Activated CD8-positive, alpha-beta T cell treated with anti-CD3 and anti-CD28 coated beads, Interleukin-2, amount 10 ng/mL, durations not matched to agents 7 days and 5 days (primary cell): ENCODE measurements at regions not wholly inside any gene's neighbourhood (a gene's known extent, or its start where the extent isn't known, plus 50 kb on each side); places are given as distances from the start of the nearest gene placed in this dataset.
"Not testable (repeated sequence)": the region's sequence is repeated elsewhere in the genome, so short reads cannot be mapped to it uniquely, and the experiment has no call there.

Experiments used
- ATAC-seq: fragments of 150-1000 bp; cut with Tn5 transposase; one replicate; pipeline ENCODE4 v1.10.0; 2021; ENCODE audit warnings: moderate library complexity
- CTCF ChIA-PET: fragments of 350-600 bp; sonication (Branson Sonifier 250); formaldehyde crosslinking; loops from one replicate; lab custom pipeline; 2021; ENCODE audit warnings: antibody characterized with exemption; lab: Charles Lee
- POLR2A ChIA-PET: fragments of 350-600 bp; sonication (Branson Sonifier 250); formaldehyde crosslinking; loops from one replicate; lab custom pipeline; 2021; ENCODE audit warnings: antibody characterized with exemption; lab: Charles Lee
- DNase-seq: peaks from one replicate; pipeline ENCODE4 v3.0.0-alpha.2; 2020
- H3K27ac Mint-ChIP-seq: one replicate; pipeline ENCODE4 v1.8.0; 2021; ENCODE audit warnings: mild to moderate bottlenecking, mixed read lengths
- H3K27me3 Mint-ChIP-seq: one replicate; pipeline ENCODE4 v1.8.0; 2021; ENCODE audit warnings: low read depth, mixed read lengths
- H3K36me3 Mint-ChIP-seq: one replicate; pipeline ENCODE4 v1.8.0; 2021; ENCODE audit warnings: low read depth, mixed read lengths
- H3K4me1 Mint-ChIP-seq: one replicate; pipeline ENCODE4 v1.8.0; 2021; ENCODE audit warnings: low read depth, mixed read lengths
- H3K4me3 Mint-ChIP-seq: one replicate; pipeline ENCODE4 v1.8.0; 2021; ENCODE audit warnings: mild to moderate bottlenecking, mixed read lengths
- H3K9me3 Mint-ChIP-seq: one replicate; pipeline ENCODE4 v1.8.0; 2022; ENCODE audit warnings: mixed read lengths; ENCODE audit not compliant: insufficient read depth

- ATAC-seq, POLR2A ChIA-PET, H3K4me1 Mint-ChIP-seq, DNase-seq, H3K9me3 Mint-ChIP-seq, H3K27ac Mint-ChIP-seq, H3K27me3 Mint-ChIP-seq, H3K36me3 Mint-ChIP-seq, H3K4me3 Mint-ChIP-seq: not testable (repeated sequence)
- CTCF ChIA-PET: interaction anchor here (1.0 to 1.4 kb wide), 2 partner anchors 137 to 244 kb away, joined by 3 to 6 read pairs; no protein-coding TSS in a partner anchor
Observed at GRCh38 chrX:40788698-40789097, 53.4 kb upstream of the MED14 start.

DNA sequence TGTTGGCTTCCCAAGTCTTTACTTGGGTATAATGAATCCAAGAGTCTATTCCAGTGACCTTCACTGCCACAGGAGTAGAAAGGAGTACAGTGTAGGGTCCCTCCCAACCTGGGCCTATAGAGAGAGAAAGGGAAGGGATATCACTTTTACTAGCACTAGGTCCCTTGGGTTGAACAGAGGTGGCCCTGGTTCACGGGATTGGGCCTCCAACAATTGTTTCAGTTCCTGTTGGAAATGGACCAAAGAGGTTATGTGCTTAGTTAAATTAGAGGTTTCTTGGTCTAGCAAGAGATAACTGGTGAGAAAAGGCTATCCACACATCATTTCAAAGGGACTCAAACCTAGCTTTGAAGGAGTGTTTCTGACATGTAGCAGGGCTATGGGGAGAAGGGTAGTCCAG lies 57.1 kb upstream of the MED14 start:
- CTCF ChIA-PET: interaction anchor here (2.5 kb wide), 1 partner anchor 141 kb away, joined by 10 read pairs; no protein-coding TSS in a partner anchor
- peaks cover 4% of the 10 kb centered on the region for H3K9me3 Mint-ChIP-seq
- no peak overlapping the region for H3K27ac Mint-ChIP-seq
- POLR2A ChIA-PET: no interaction called here
- peaks cover 5% of the 10 kb centered on the region for H3K27me3 Mint-ChIP-seq
- no peak overlapping the region for H3K4me3 Mint-ChIP-seq
- DNase-seq (no peak), ATAC-seq (no peak)
- peaks cover 9% of the 10 kb centered on the region for H3K4me1 Mint-ChIP-seq
- H3K36me3 Mint-ChIP-seq: no peaks in the 10 kb centered on the region

DNA sequence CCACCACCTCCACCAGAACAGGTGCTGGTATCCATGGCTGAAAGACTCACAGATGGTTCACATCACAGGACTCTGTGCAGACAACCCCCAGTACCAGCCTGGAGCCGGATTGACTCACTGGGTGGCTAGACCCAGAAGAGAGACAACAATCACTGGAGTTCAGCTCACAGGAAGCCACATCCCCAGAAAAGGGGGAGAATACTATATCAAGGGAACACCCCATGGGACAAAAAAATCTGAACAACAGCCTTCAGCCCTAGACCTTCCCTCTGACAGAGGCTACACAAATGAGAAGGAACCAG lies 59.4 kb upstream of the MED14 start:
- POLR2A ChIA-PET: interaction anchor here (1.1 kb wide), 1 partner anchor 142 kb away, joined by 3 read pairs; no protein-coding TSS in a partner anchor
- CTCF ChIA-PET: interaction anchor here (0.7 to 4.5 kb wide), 14 partner anchors 19 to 386 kb away, joined by 3 to 64 read pairs (median 5); no protein-coding TSS in a partner anchor
- H3K27me3 Mint-ChIP-seq: peaks cover 10% of the 10 kb centered on the region

GRCh38 chrX:40799745-40800144 lies 64.4 kb upstream of the MED14 start:
- peaks cover 14% of the 10 kb centered on the region for H3K27me3 Mint-ChIP-seq
- H3K4me3 Mint-ChIP-seq, H3K27ac Mint-ChIP-seq, DNase-seq, H3K9me3 Mint-ChIP-seq, ATAC-seq, H3K36me3 Mint-ChIP-seq, H3K4me1 Mint-ChIP-seq, POLR2A ChIA-PET: not testable (repeated sequence)
- CTCF ChIA-PET: interaction anchor here (1.3 kb wide), 1 partner anchor 148 kb away, joined by 3 read pairs; no protein-coding TSS in a partner anchor

More for the DNA sequence above, 59.4 kb upstream of the MED14 start:
- not testable (repeated sequence) for H3K27ac Mint-ChIP-seq, DNase-seq, H3K4me3 Mint-ChIP-seq, ATAC-seq, H3K36me3 Mint-ChIP-seq, H3K9me3 Mint-ChIP-seq, H3K4me1 Mint-ChIP-seq

GRCh38 chrX:40805404-40805803 lies 70.1 kb upstream of the MED14 start:
- no peak overlapping the region for H3K27ac Mint-ChIP-seq
- H3K4me3 Mint-ChIP-seq: no peak overlapping the region
- POLR2A ChIA-PET: no interaction called here

DNA sequence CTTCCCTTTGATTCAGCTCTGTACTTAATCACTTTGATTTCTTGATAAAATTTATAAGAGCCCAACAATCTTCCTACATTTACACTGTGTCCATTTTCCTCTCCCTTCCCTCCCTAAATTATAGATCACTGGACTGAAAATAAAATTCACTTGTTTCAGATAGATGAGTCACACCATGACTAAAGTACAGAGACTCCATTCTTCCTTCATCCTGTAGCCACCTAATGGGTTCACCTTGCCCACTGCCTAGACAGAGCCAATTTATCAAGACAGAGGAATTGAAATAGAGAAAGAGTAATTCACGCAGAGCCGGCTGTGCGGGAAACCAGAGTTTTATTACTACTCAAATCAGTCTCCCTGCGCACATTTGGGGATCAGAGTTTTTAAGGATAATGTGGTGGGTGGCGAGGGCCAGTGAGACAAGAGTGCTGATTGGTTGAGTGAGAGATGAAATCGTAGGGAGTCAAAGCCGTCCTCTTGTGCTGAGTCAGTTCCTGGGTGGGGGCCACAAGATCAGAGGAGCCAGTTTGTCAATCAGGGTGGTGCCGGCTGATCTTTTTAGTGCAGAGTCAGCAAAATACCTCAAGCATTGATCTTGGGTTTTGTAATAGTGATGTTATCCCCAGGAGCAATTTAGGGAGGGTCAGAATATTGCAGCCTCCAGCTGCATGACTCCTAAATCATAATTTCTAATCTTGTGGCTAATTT lies 71.3 kb upstream of the MED14 start:
- H3K27me3 Mint-ChIP-seq: no peaks in the 10 kb centered on the region
- H3K4me3 Mint-ChIP-seq: no peak overlapping the region
- H3K27ac Mint-ChIP-seq: no peak overlapping the region
- H3K36me3 Mint-ChIP-seq: no peaks in the 10 kb centered on the region
- no peak for ATAC-seq
- ChIA-PET CTCF (no interaction called here), POLR2A (no interaction called here)
- H3K9me3 Mint-ChIP-seq: no peaks in the 10 kb centered on the region
- no peak for DNase-seq
- H3K4me1 Mint-ChIP-seq: no peaks in the 10 kb centered on the region

More at GRCh38 chrX:40805404-40805803, 70.1 kb upstream of the MED14 start:
- CTCF ChIA-PET: no interaction called here
- ATAC-seq (no peak), DNase-seq (no peak)
- Mint-ChIP-seq H3K4me1 (no peaks in the 10 kb centered on the region), H3K36me3 (no peaks in the 10 kb centered on the region), H3K9me3 (no peaks in the 10 kb centered on the region), H3K27me3 (peaks cover 2% of the 10 kb centered on the region)

DNA sequence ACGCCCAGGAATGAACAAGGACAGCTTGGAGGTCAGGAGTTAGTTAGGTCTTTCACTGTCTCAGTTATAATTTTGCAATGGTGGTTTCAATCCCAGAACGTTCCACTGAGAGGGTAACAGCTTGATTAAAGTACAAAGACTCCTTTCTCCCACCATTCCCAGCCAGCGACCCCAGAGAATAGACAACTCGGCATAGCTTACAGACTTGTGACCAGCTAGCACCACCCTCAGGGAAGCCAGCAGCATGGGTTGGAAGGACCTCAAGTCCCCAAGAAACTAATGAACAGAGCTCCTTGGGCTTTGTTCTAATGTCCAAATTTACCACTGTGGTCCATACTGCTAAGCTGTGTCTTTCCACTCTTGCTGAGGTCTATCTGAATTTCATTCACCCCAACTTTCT lies 72.0 kb upstream of the MED14 start:
- CTCF ChIA-PET: no interaction called here
- no peak overlapping the region for H3K4me3 Mint-ChIP-seq
- H3K4me1 Mint-ChIP-seq: no peaks in the 10 kb centered on the region
- POLR2A ChIA-PET: no interaction called here
- no peaks in the 10 kb centered on the region for H3K36me3 Mint-ChIP-seq
- no peak overlapping the region for H3K27ac Mint-ChIP-seq
- no peaks in the 10 kb centered on the region for H3K27me3 Mint-ChIP-seq
- DNase-seq: no peak
- no peak for ATAC-seq
- no peaks in the 10 kb centered on the region for H3K9me3 Mint-ChIP-seq

- Mint-ChIP-seq H3K36me3 (no peaks in the 10 kb centered on the region), H3K27me3 (no peaks in the 10 kb centered on the region), H3K9me3 (no peaks in the 10 kb centered on the region), H3K4me1 (no peaks in the 10 kb centered on the region), H3K27ac (no peak overlapping the region), H3K4me3 (no peak overlapping the region)
- ChIA-PET CTCF (no interaction called here), POLR2A (no interaction called here)
- no peak for DNase-seq
- ATAC-seq: no peak
Observed at GRCh38 chrX:40808203-40808602, 72.9 kb upstream of the MED14 start.

DNA sequence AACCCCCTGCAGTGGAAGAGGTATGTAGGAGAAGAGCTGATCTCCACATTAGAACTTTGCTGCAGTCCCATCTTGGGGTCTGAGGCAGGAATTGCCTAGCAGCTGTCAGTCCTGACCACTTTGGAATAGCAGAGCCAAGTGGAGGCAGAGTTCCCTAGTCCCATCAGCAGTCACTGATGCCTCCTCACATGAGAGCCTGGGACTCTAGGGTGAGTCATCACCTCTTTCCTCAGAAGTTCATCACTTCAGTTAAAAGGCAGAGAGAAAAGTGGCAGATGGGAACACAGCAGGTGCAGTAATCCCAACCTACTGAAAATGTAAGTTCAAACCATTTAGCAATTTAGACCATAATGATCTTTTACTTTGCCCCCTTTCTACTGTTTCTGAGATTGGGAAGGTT lies 73.9 kb upstream of the MED14 start:
- Mint-ChIP-seq H3K36me3 (no peaks in the 10 kb centered on the region), H3K4me1 (no peaks in the 10 kb centered on the region), H3K27me3 (no peaks in the 10 kb centered on the region), H3K27ac (no peak overlapping the region), H3K4me3 (no peak overlapping the region), H3K9me3 (no peaks in the 10 kb centered on the region)
- DNase-seq (no peak), ATAC-seq (no peak)
- CTCF ChIA-PET: no interaction called here
- POLR2A ChIA-PET: no interaction called here

DNA sequence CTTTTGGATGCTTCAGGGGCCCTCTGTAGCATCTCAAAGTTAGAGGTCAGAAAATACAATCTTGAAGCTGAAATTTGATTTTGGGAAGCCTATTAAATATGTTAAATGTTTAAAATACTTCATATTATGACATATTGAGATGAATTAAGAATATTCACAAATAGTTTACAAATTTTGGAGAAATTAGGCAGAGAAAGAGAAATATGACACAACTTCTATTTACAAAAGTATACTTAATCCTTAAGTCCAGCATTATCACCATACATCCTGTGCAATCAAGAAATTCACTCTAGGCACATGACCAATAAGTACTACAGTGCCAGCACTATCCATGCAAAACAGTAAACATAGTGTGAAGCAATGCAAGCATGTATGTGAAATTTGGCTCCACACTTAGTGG lies 79.7 kb upstream of the MED14 start:
- DNase-seq, H3K27ac Mint-ChIP-seq, H3K4me3 Mint-ChIP-seq, H3K27me3 Mint-ChIP-seq, H3K4me1 Mint-ChIP-seq, CTCF ChIA-PET, ATAC-seq, POLR2A ChIA-PET, H3K36me3 Mint-ChIP-seq, H3K9me3 Mint-ChIP-seq: not testable (repeated sequence)

DNA sequence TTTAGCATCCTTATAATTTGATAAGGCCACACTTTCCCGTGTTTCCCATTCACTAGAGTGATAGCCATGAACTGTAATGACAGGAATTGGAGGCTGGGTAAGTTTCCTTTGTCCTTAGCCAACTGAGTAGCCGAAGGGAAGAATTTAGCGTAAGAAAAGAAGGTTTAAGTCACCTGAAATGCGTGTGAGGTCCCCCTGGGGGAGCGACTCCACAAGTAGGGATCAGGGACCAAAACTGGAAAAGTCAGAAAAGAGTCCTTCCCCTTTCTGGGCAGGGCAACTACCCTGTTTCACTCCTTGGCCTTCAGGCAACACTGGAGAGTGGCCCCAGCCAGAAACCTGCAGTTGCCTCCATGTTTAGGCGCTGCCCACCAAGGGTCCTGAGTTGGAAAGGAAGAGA lies 81.6 kb upstream of the MED14 start:
- Mint-ChIP-seq H3K36me3 (no peaks in the 10 kb centered on the region), H3K9me3 (no peaks in the 10 kb centered on the region), H3K27ac (no peak overlapping the region), H3K27me3 (no peaks in the 10 kb centered on the region), H3K4me3 (no peak overlapping the region), H3K4me1 (no peaks in the 10 kb centered on the region)
- CTCF ChIA-PET: no interaction called here
- POLR2A ChIA-PET: interaction anchor here (0.6 kb wide), 1 partner anchor 703 kb away, joined by 3 read pairs; no protein-coding TSS in a partner anchor
- ATAC-seq: no peak
- DNase-seq: no peak

DNA sequence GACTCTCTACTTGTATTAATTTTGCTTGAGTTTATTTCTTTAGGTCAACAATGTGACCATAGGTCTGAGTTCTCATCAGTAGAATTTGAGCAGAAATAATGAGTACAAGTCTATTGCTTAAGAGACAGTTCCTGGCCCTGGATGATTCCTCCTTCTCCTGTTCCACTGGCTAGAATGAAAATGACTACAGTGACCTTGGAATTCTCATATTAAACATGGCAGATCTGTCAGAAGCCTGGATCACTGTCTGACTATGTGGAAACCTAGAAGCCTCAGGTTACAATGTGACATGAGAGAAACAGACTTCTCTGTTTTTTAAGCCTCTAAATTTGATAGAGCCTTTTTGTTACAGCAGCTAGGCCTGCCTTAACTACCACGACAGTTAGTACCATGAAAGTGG lies 82.9 kb upstream of the MED14 start:
- ATAC-seq (no peak), DNase-seq (no peak)
- H3K9me3 Mint-ChIP-seq: no peaks in the 10 kb centered on the region
- no peak overlapping the region for H3K27ac Mint-ChIP-seq
- no peak overlapping the region for H3K4me3 Mint-ChIP-seq
- H3K4me1 Mint-ChIP-seq: no peaks in the 10 kb centered on the region
- no peaks in the 10 kb centered on the region for H3K27me3 Mint-ChIP-seq
- ChIA-PET POLR2A (no interaction called here), CTCF (interaction anchor here (1.0 kb wide), 1 partner anchor 24 kb away, joined by 3 read pairs; no protein-coding TSS in a partner anchor)
- no peaks in the 10 kb centered on the region for H3K36me3 Mint-ChIP-seq
